ENCODE measurements at regions not wholly inside any gene's neighbourhood (a gene's known extent, or its start where the extent isn't known, plus 50 kb on each side); places are given as distances from the start of the nearest gene placed in this dataset.

- Histone ChIP-seq H3K4me3 (no peak overlapping the region), H3K36me3 (ENCODE audit: control insufficient read depth in 4 of 4, insufficient read depth in 4 of 4, low read length in 4 of 4) (no peaks in the 10 kb centered on the region), H3K9me3 (ENCODE audit: control insufficient read depth in 4 of 4, insufficient read depth in 3 of 4, low read length in 3 of 4) (peaks cover 0 to 4% (median 0%) of the 10 kb centered on the region in 4 donors), H3K9ac (ENCODE audit: insufficient read depth in 1 of 2, low read length in 2 of 2) (no peak overlapping the region), H3K27ac (ENCODE audit: low read depth in 1 of 2, low read length in 1 of 2) (no peak overlapping the region), H3K4me1 (ENCODE audit: control insufficient read depth in 5 of 5, insufficient read depth in 5 of 5, low read length in 5 of 5) (no peaks in the 10 kb centered on the region), H3K27me3 (ENCODE audit: control insufficient read depth in 3 of 3, insufficient read depth in 3 of 3, low read length in 2 of 3) (no peaks in the 10 kb centered on the region)
- 88 to 93% methylated on average over 2 of the region's 2 CpGs for WGBS, 2 donors
- DNase-seq (no peak), ATAC-seq (ENCODE audit: insufficient read depth, low FRiP score) (no peak)
- no peak for TF ChIP-seq CTCF (IDR thresholded peaks at IDR 0.05; ENCODE audit: control extremely low read depth, extremely low read depth)
Measured at GRCh38 chr1:79929356-79929755, 922.8 kb upstream of the ADGRL4 start.

- TF ChIP-seq CTCF (IDR thresholded peaks at IDR 0.05; ENCODE audit: control extremely low read depth, extremely low read depth) = no peak
- ATAC-seq (ENCODE audit: insufficient read depth, low FRiP score) (no peak), DNase-seq (no peak)
- Histone ChIP-seq H3K36me3 (ENCODE audit: control insufficient read depth in 4 of 4, insufficient read depth in 4 of 4, low read length in 4 of 4) (no peaks in the 10 kb centered on the region), H3K4me3 (no peak overlapping the region), H3K27ac (ENCODE audit: low read depth in 1 of 2, low read length in 1 of 2) (no peak overlapping the region), H3K9me3 (ENCODE audit: control insufficient read depth in 4 of 4, insufficient read depth in 3 of 4, low read length in 3 of 4) (peaks cover 0 to 8% (median 0%) of the 10 kb centered on the region in 4 donors), H3K27me3 (ENCODE audit: control insufficient read depth in 3 of 3, insufficient read depth in 3 of 3, low read length in 2 of 3) (no peaks in the 10 kb centered on the region), H3K4me1 (ENCODE audit: control insufficient read depth in 5 of 5, insufficient read depth in 5 of 5, low read length in 5 of 5) (no peaks in the 10 kb centered on the region), H3K9ac (ENCODE audit: insufficient read depth in 1 of 2, low read length in 2 of 2) (no peak overlapping the region)
- WGBS, 2 donors = 61 to 66% methylated on average over 2 of the region's 2 CpGs
Measured at GRCh38 chr1:79928901-79929300, 922.4 kb upstream of the ADGRL4 start.

- H3K4me3 ChIP-seq = no peak overlapping the region
- peaks cover 0 to 7% (median 2%) of the 10 kb centered on the region in 4 donors for H3K9me3 ChIP-seq (ENCODE audit: control insufficient read depth in 4 of 4, insufficient read depth in 3 of 4, low read length in 3 of 4)
- no peak overlapping the region for H3K9ac ChIP-seq (ENCODE audit: insufficient read depth in 1 of 2, low read length in 2 of 2)
- H3K36me3 ChIP-seq (ENCODE audit: control insufficient read depth in 4 of 4, insufficient read depth in 4 of 4, low read length in 4 of 4) = no peaks in the 10 kb centered on the region
- H3K4me1 ChIP-seq (ENCODE audit: control insufficient read depth in 5 of 5, insufficient read depth in 5 of 5, low read length in 5 of 5) = peaks cover 0 to 7% (median 0%) of the 10 kb centered on the region in 5 donors
- DNase-seq (no peak), ATAC-seq (ENCODE audit: insufficient read depth, low FRiP score) (no peak)
- no peak overlapping the region for H3K27ac ChIP-seq (ENCODE audit: low read depth in 1 of 2, low read length in 1 of 2)
- WGBS, 2 donors = 60 to 78% methylated on average over 1 of the region's 1 CpG
- no peaks in the 10 kb centered on the region for H3K27me3 ChIP-seq (ENCODE audit: control insufficient read depth in 3 of 3, insufficient read depth in 3 of 3, low read length in 2 of 3)
- no peak for TF ChIP-seq CTCF (IDR thresholded peaks at IDR 0.05; ENCODE audit: control extremely low read depth, extremely low read depth)
Measured at GRCh38 chr1:79920960-79921669, 914.6 kb upstream of the ADGRL4 start.

- no peak for ATAC-seq (ENCODE audit: insufficient read depth, low FRiP score)
- DNase-seq = peak in 2 of 3 donors; percentile 34 to 53
- Histone ChIP-seq H3K9ac (ENCODE audit: insufficient read depth in 1 of 2, low read length in 2 of 2) (no peak overlapping the region), H3K4me1 (ENCODE audit: control insufficient read depth in 5 of 5, insufficient read depth in 5 of 5, low read length in 5 of 5) (peaks cover 0 to 13% (median 0%) of the 10 kb centered on the region in 5 donors), H3K36me3 (ENCODE audit: control insufficient read depth in 4 of 4, insufficient read depth in 4 of 4, low read length in 4 of 4) (no peaks in the 10 kb centered on the region), H3K9me3 (ENCODE audit: control insufficient read depth in 4 of 4, insufficient read depth in 3 of 4, low read length in 3 of 4) (no peaks in the 10 kb centered on the region), H3K27ac (ENCODE audit: low read depth in 1 of 2, low read length in 1 of 2) (no peak overlapping the region), H3K4me3 (no peak overlapping the region), H3K27me3 (ENCODE audit: control insufficient read depth in 3 of 3, insufficient read depth in 3 of 3, low read length in 2 of 3) (no peaks in the 10 kb centered on the region)
- no peak for TF ChIP-seq CTCF (IDR thresholded peaks at IDR 0.05; ENCODE audit: control extremely low read depth, extremely low read depth)
- WGBS, 2 donors = 78 to 80% methylated on average over 1 of the region's 1 CpG
Measured at GRCh38 chr1:79914896-79915295, 908.4 kb upstream of the ADGRL4 start.

Measured in lung (tissue), 11 donors.